Ovary (tissue), 7 donors: ENCODE measurements at regions not wholly inside any gene's neighbourhood (a gene's known extent, or its start where the extent isn't known, plus 50 kb on each side); places are given as distances from the start of the nearest gene placed in this dataset.

Experiments used
- DNase-seq, 5 donors: peaks; one replicate each; pipeline ENCODE4 v3.0.0-alpha.2; 2019 to 2020
- H3K27ac ChIP-seq, 2 donors: fragments of 200-600 bp; one replicate each; pipeline versions ENCODE4 v1.5.1 to v1.8.0; 2019 to 2022
- H3K27me3 ChIP-seq: fragments of 200-600 bp; one replicate; pipeline ENCODE4 v1.8.0; 2022
- H3K36me3 ChIP-seq: fragments of 200-600 bp; sonication (generic); one replicate; pipeline ENCODE4 v1.5.1; 2019
- H3K4me1 ChIP-seq: one replicate; pipeline ENCODE4 v1.8.1; 2013; ENCODE audit warnings: mild to moderate bottlenecking, moderate library complexity; ENCODE audit not compliant: insufficient read depth
- H3K4me3 ChIP-seq: fragments of 200-600 bp; sonication (generic); one replicate; pipeline ENCODE4 v1.5.1; 2017
- H3K9me3 ChIP-seq, 2 donors: fragments of 200-600 bp in 1 of 2; sonication (generic) in 1 of 2; one replicate each; pipeline versions ENCODE4 v1.5.1 to v1.8.1; 2013 to 2019; ENCODE audit warnings: mild to moderate bottlenecking in 1 of 2, moderate library complexity in 1 of 2
- EP300 ChIP-seq: sonication (generic); formaldehyde crosslinking; IDR thresholded peaks from one replicate; pipeline ENCODE4 v1.6.1; 2017; ENCODE audit warnings: antibody characterized with exemption
- POLR2A ChIP-seq: fragments of 450-650 bp; IDR thresholded peaks from one replicate; pipeline ENCODE4 v1.6.1; 2017; ENCODE audit warnings: antibody characterized with exemption, mild to moderate bottlenecking, moderate library complexity
- WGBS, 3 donors: extraction: QIAGEN DNeasy Blood & Tissue Kit in 1 of 3; methylation state at CpG; one replicate each; pipeline versions ENCODE4 v1.1.5 to v1.1.7; 2013 to 2017; 5-methylcytosine and 5-hydroxymethylcytosine counted together
- intact Hi-C, 4 donors: fragments of 100-400 bp; cut with DNase I; formaldehyde crosslinking; loops; one replicate each; pipeline versions ENCODE4 v1.11.0 to v1.15.1; 2022 to 2023
- TF ChIP-seq, protein P1 (sequence below), 3 donors: fragments of 450-650 bp in 2 of 3; fragments of 200-600 bp in 1 of 3; IDR thresholded peaks; one replicate each; pipeline versions ENCODE4 v1.5.1 to v1.8.0; 2016 to 2022; ENCODE audit warnings: antibody characterized with exemption in 3 of 3, mild to moderate bottlenecking in 1 of 3
- donor health status: DM: no; HTN: no; CAD: no; lungs with moderate emphysema.
- donor health status: DM: no; HTN: no; CAD: no.
- donor health status: Bipolar disorder and iron deficiency.
- donor health status: DM: no; HTN: no; CAD: no.
- donor health status: DM: yes; HTN: yes; CAD: no.

DNA sequence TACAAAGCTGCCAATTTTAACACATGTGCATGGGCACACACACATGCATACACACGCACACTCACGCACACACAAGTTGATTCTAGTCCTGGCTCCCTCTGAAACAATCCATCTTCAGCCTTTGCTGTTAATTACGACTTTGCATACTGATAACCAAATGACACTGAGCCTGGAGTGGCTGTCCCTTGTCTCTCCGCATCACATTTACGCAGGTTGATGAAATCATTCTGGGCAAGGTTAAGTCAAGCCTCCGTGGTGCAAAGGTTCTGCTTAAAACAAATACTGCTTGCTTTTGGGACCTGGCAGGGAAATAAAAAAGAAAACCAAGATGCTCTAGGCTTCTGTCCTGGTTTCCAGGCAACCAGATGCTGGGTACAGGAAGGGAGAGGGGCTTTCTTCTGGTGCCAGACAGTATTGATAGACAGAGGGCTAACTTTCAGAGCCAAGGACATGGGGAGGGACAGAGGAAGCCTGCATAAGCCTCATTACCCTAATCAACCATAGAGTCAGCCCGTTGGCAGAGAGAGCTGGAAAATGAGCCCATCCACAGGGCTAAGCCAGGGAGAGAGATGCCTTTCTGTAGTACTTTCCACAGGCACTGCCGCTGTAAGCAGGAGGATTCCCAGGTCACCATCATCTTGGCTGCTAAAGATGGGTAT is 233.0 kb downstream of the WDR11 start:
- no peak overlapping the region for H3K4me3 ChIP-seq
- H3K27me3 ChIP-seq = no peaks in the 10 kb centered on the region
- no peaks in the 10 kb centered on the region for H3K36me3 ChIP-seq
- TF ChIP-seq POLR2A (no peak), EP300 (no peak)
- TF ChIP-seq, protein P1, sequence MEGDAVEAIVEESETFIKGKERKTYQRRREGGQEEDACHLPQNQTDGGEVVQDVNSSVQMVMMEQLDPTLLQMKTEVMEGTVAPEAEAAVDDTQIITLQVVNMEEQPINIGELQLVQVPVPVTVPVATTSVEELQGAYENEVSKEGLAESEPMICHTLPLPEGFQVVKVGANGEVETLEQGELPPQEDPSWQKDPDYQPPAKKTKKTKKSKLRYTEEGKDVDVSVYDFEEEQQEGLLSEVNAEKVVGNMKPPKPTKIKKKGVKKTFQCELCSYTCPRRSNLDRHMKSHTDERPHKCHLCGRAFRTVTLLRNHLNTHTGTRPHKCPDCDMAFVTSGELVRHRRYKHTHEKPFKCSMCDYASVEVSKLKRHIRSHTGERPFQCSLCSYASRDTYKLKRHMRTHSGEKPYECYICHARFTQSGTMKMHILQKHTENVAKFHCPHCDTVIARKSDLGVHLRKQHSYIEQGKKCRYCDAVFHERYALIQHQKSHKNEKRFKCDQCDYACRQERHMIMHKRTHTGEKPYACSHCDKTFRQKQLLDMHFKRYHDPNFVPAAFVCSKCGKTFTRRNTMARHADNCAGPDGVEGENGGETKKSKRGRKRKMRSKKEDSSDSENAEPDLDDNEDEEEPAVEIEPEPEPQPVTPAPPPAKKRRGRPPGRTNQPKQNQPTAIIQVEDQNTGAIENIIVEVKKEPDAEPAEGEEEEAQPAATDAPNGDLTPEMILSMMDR (IDR thresholded peaks at IDR 0.05) = no peak
- H3K4me1 ChIP-seq = no peaks in the 10 kb centered on the region
- 74 to 78% (median 76%) methylated on average over 8 of the region's 8 CpGs for WGBS, 3 donors
- intact Hi-C loops = no loop called here
- H3K9me3 ChIP-seq = no peaks in the 10 kb centered on the region
- no peak for DNase-seq
- H3K27ac ChIP-seq = no peak overlapping the region

DNA sequence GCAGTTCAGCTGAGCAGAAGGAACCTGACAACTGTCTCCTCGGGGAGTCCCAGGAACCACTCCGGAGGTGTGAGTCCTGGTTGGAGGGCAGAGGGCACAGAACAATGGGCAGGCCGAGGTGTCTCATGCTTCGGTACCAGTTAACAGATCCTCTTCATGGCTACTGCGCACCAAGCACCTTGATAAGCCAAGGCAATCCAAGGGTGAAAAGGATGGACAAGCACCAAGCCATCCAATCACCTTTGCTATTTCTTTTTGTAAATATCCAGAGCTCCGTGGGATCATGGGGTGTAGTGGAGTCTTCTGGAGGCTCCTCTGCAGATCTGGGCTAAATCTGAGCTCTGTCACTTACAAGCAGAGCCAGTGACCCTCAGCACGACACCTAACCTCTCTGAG is 233.5 kb downstream of the WDR11 start:
- Histone ChIP-seq H3K36me3 (no peaks in the 10 kb centered on the region), H3K27me3 (no peaks in the 10 kb centered on the region), H3K4me3 (no peak overlapping the region), H3K27ac (no peak overlapping the region), H3K9me3 (no peaks in the 10 kb centered on the region), H3K4me1 (no peaks in the 10 kb centered on the region)
- TF ChIP-seq POLR2A (no peak), EP300 (no peak)
- TF ChIP-seq, protein P1 (IDR thresholded peaks at IDR 0.05) = no peak
- 68 to 80% (median 73%) methylated on average over 7 of the region's 7 CpGs for WGBS, 3 donors
- no peak for DNase-seq
- intact Hi-C loops = no loop called here

DNA sequence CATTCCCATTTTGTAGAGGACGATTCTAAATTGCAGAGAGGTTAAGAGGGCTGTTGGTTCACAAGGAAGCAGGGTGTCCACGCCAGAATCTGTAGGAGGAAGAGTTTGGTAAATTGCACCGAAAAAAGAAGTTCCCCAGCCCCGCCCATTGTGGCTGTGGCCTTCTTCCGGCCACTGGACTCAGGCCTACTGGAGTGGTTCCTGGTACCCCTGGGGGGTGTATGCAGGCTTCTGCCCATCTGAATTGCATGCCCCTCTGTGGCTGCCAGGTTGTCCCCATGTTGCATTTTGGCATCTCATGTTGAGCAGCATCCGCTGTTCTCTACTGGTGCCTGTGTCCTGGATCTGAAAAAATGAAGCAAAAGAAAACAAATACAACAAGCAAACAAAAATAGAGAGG is 234.2 kb downstream of the WDR11 start:
- no peak for DNase-seq
- no peaks in the 10 kb centered on the region for H3K36me3 ChIP-seq
- H3K27ac ChIP-seq = no peak overlapping the region
- intact Hi-C loops = no loop called here
- H3K4me1 ChIP-seq = no peaks in the 10 kb centered on the region
- H3K4me3 ChIP-seq = no peak overlapping the region
- no peaks in the 10 kb centered on the region for H3K27me3 ChIP-seq
- no peak for TF ChIP-seq POLR2A
- no peak for TF ChIP-seq EP300
- TF ChIP-seq, protein P1 (IDR thresholded peaks at IDR 0.05) = no peak
- WGBS, 3 donors = 74 to 86% (median 83%) methylated on average over 6 of the region's 6 CpGs
- H3K9me3 ChIP-seq = no peaks in the 10 kb centered on the region

DNA sequence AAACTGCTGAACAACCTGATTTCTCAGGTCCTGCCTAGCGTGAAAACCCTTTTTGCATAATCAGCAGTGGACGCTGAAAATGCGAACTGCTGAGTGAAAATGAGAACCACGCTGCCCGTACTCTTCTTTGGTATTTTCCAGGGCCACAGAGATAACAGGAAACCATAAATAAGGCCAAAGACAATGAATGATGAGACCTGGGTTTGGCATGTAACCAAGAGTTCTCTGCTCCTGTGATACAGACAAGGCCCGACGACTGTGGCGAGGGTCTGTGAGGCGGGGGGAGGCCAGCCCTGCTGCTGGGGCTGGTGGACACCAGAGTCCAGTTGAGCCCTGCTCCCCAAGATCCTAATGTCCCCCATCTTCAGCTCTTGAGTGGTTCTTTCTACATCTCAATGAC is 236.0 kb downstream of the WDR11 start:
- intact Hi-C loops = no loop called here
- no peak for TF ChIP-seq EP300
- TF ChIP-seq POLR2A = no peak
- TF ChIP-seq, protein P1 (IDR thresholded peaks at IDR 0.05) = no peak
- 56 to 74% (median 57%) methylated on average over 9 of the region's 9 CpGs for WGBS, 3 donors

More for the DNA sequence above, 236.0 kb downstream of the WDR11 start:
- no peak overlapping the region for H3K4me3 ChIP-seq
- no peak for DNase-seq
- H3K9me3 ChIP-seq = no peaks in the 10 kb centered on the region
- H3K4me1 ChIP-seq = no peaks in the 10 kb centered on the region
- no peaks in the 10 kb centered on the region for H3K27me3 ChIP-seq
- no peaks in the 10 kb centered on the region for H3K36me3 ChIP-seq
- no peak overlapping the region for H3K27ac ChIP-seq
